Duodenal mucosa (tissue), 2 donors: ENCODE measurements at regions not wholly inside any gene's neighbourhood (a gene's known extent, or its start where the extent isn't known, plus 50 kb on each side); places are given as distances from the start of the nearest gene placed in this dataset.

Source experiments
- H3K27ac ChIP-seq: one replicate; pipeline ENCODE4 v1.7.0; 2013; ENCODE audit warnings: low read depth, low read length
- H3K27me3 ChIP-seq, 2 donors: one replicate each; pipeline ENCODE4 v1.7.0; 2013; ENCODE audit warnings: low read length in 2 of 2, control low read depth in 1 of 2; ENCODE audit not compliant: insufficient read depth in 2 of 2, control insufficient read depth in 1 of 2
- H3K36me3 ChIP-seq, 2 donors: one replicate each; pipeline ENCODE4 v1.7.0; 2013; ENCODE audit warnings: low read length in 2 of 2, control low read depth in 1 of 2; ENCODE audit not compliant: insufficient read depth in 2 of 2, control insufficient read depth in 1 of 2
- H3K4me1 ChIP-seq, 2 donors: one replicate each; pipeline ENCODE4 v1.7.0; 2013; ENCODE audit warnings: low read length in 2 of 2, control low read depth in 1 of 2; ENCODE audit not compliant: insufficient read depth in 2 of 2, control insufficient read depth in 1 of 2
- H3K4me3 ChIP-seq, 2 donors: one replicate each; pipeline ENCODE4 v1.7.0; 2013; ENCODE audit warnings: low read length in 2 of 2, low read depth in 1 of 2
- H3K9ac ChIP-seq, 2 donors: one replicate each; pipeline ENCODE4 v1.7.0; 2013; ENCODE audit warnings: low read length in 2 of 2, low read depth in 1 of 2
- H3K9me3 ChIP-seq, 2 donors: one replicate each; pipeline ENCODE4 v1.7.0; 2013; ENCODE audit warnings: low read length in 2 of 2, control low read depth in 1 of 2; ENCODE audit not compliant: control insufficient read depth in 1 of 2

GRCh38 chr5:27742805-27743204, 704.4 kb upstream of the CDH9 start:
- H3K36me3 ChIP-seq: no peaks in the 10 kb centered on the region
- no peaks in the 10 kb centered on the region for H3K27me3 ChIP-seq
- no peaks in the 10 kb centered on the region for H3K4me1 ChIP-seq
- H3K9me3 ChIP-seq: peaks cover 6 to 11% of the 10 kb centered on the region in 2 donors
- no peak overlapping the region for H3K9ac ChIP-seq
- no peak overlapping the region for H3K4me3 ChIP-seq
- H3K27ac ChIP-seq: no peak overlapping the region

GRCh38 chr5:27734838-27735237, 696.5 kb upstream of the CDH9 start:
- Histone ChIP-seq H3K4me1 (no peaks in the 10 kb centered on the region), H3K27me3 (no peaks in the 10 kb centered on the region), H3K9me3 (peaks cover 3 to 5% of the 10 kb centered on the region in 2 donors), H3K27ac (no peak overlapping the region), H3K36me3 (no peaks in the 10 kb centered on the region), H3K9ac (no peak overlapping the region), H3K4me3 (no peak overlapping the region)

GRCh38 chr5:27733237-27733636, 694.9 kb upstream of the CDH9 start:
- no peaks in the 10 kb centered on the region for H3K4me1 ChIP-seq
- H3K36me3 ChIP-seq: no peaks in the 10 kb centered on the region
- no peaks in the 10 kb centered on the region for H3K27me3 ChIP-seq
- H3K27ac ChIP-seq: no peak overlapping the region
- peaks cover 3 to 5% of the 10 kb centered on the region in 2 donors for H3K9me3 ChIP-seq
- no peak overlapping the region for H3K9ac ChIP-seq
- H3K4me3 ChIP-seq: no peak overlapping the region

GRCh38 chr5:27727254-27727653, 688.9 kb upstream of the CDH9 start:
- Histone ChIP-seq H3K36me3 (no peaks in the 10 kb centered on the region), H3K4me3 (no peak overlapping the region), H3K9me3 (peaks cover 4 to 5% of the 10 kb centered on the region in 2 donors), H3K4me1 (no peaks in the 10 kb centered on the region), H3K27ac (no peak overlapping the region), H3K27me3 (no peaks in the 10 kb centered on the region), H3K9ac (no peak overlapping the region)

- Histone ChIP-seq H3K4me3 (no peak overlapping the region), H3K4me1 (no peaks in the 10 kb centered on the region), H3K36me3 (no peaks in the 10 kb centered on the region), H3K9me3 (peaks cover 8 to 13% of the 10 kb centered on the region in 2 donors), H3K9ac (no peak overlapping the region), H3K27me3 (no peaks in the 10 kb centered on the region), H3K27ac (no peak overlapping the region)
Measured at GRCh38 chr5:27722337-27722736, 684.0 kb upstream of the CDH9 start.

GRCh38 chr5:27708534-27708933, 670.1 kb upstream of the CDH9 start:
- H3K27me3 ChIP-seq: no peaks in the 10 kb centered on the region
- no peak overlapping the region for H3K4me3 ChIP-seq
- peaks cover 4 to 8% of the 10 kb centered on the region in 2 donors for H3K9me3 ChIP-seq
- H3K9ac ChIP-seq: no peak overlapping the region
- H3K27ac ChIP-seq: no peak overlapping the region
- H3K4me1 ChIP-seq: no peaks in the 10 kb centered on the region
- no peaks in the 10 kb centered on the region for H3K36me3 ChIP-seq

- no peaks in the 10 kb centered on the region for H3K36me3 ChIP-seq
- H3K4me1 ChIP-seq: no peaks in the 10 kb centered on the region
- no peak overlapping the region for H3K9ac ChIP-seq
- no peaks in the 10 kb centered on the region for H3K27me3 ChIP-seq
- H3K4me3 ChIP-seq: no peak overlapping the region
- H3K9me3 ChIP-seq: peaks cover 4 to 8% of the 10 kb centered on the region in 2 donors
- no peak overlapping the region for H3K27ac ChIP-seq
Measured at GRCh38 chr5:27706832-27707231, 668.4 kb upstream of the CDH9 start.

- Histone ChIP-seq H3K9me3 (peaks cover 4% of the 10 kb centered on the region in 2 donors), H3K4me1 (no peaks in the 10 kb centered on the region), H3K4me3 (no peak overlapping the region), H3K27me3 (no peaks in the 10 kb centered on the region), H3K9ac (no peak overlapping the region), H3K36me3 (no peaks in the 10 kb centered on the region), H3K27ac (no peak overlapping the region)
Measured at GRCh38 chr5:27705661-27706060, 667.3 kb upstream of the CDH9 start.

- H3K4me1 ChIP-seq: no peaks in the 10 kb centered on the region
- no peak overlapping the region for H3K9ac ChIP-seq
- H3K36me3 ChIP-seq: no peaks in the 10 kb centered on the region
- H3K9me3 ChIP-seq: peaks cover 2% of the 10 kb centered on the region in 2 donors
- H3K27ac ChIP-seq: no peak overlapping the region
- H3K4me3 ChIP-seq: no peak overlapping the region
- H3K27me3 ChIP-seq: no peaks in the 10 kb centered on the region
Measured at GRCh38 chr5:27701931-27702903, 663.8 kb upstream of the CDH9 start.

- H3K27ac ChIP-seq: no peak overlapping the region
- no peaks in the 10 kb centered on the region for H3K27me3 ChIP-seq
- H3K36me3 ChIP-seq: no peaks in the 10 kb centered on the region
- H3K4me3 ChIP-seq: no peak overlapping the region
- H3K9me3 ChIP-seq: no peaks in the 10 kb centered on the region
- no peak overlapping the region for H3K9ac ChIP-seq
- no peaks in the 10 kb centered on the region for H3K4me1 ChIP-seq
Measured at GRCh38 chr5:27700526-27700925, 662.1 kb upstream of the CDH9 start.
